ENCODE measurements at regions not wholly inside any gene's neighbourhood (a gene's known extent, or its start where the extent isn't known, plus 50 kb on each side); places are given as distances from the start of the nearest gene placed in this dataset.

DNA sequence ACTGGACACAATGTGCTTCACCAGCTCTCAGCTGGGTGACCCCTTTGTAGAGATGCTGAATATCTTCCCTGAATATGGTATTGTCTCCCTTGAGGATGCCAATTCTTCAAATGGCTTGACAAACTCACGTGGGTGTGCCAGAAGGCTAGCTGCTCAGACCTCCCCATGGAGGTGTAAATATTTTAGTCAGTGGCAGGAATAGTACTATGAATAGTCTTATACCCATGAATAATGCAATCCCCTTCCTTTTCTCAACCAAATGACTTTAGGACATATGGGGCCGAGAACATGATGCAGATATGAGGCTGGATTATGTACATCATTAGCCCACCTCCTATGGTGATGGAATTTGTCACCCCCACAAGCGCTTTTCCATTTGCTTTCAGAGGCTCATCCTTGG, 401.8 kb downstream of the ADRA2A start:
- TF ChIP-seq ZZZ3 (IDR thresholded peaks at IDR 0.05; ENCODE audit: control insufficient read depth, insufficient read length, low read depth) (no peak), SPI1 (IDR thresholded peaks at IDR 0.05; ENCODE audit: borderline replicate concordance, insufficient read depth, low read depth, low read length) (no peak), ATF7 (IDR thresholded peaks at IDR 0.05; ENCODE audit: low read depth) (no peak), ZNF217 (IDR thresholded peaks at IDR 0.05) (no peak), RAD21 (IDR thresholded peaks at IDR 0.05; ENCODE audit: insufficient read depth, low read depth, low read length) (no peak)
- TF ChIP-seq, protein P1, sequence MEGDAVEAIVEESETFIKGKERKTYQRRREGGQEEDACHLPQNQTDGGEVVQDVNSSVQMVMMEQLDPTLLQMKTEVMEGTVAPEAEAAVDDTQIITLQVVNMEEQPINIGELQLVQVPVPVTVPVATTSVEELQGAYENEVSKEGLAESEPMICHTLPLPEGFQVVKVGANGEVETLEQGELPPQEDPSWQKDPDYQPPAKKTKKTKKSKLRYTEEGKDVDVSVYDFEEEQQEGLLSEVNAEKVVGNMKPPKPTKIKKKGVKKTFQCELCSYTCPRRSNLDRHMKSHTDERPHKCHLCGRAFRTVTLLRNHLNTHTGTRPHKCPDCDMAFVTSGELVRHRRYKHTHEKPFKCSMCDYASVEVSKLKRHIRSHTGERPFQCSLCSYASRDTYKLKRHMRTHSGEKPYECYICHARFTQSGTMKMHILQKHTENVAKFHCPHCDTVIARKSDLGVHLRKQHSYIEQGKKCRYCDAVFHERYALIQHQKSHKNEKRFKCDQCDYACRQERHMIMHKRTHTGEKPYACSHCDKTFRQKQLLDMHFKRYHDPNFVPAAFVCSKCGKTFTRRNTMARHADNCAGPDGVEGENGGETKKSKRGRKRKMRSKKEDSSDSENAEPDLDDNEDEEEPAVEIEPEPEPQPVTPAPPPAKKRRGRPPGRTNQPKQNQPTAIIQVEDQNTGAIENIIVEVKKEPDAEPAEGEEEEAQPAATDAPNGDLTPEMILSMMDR (IDR thresholded peaks at IDR 0.05 in 2 of 3, conservative IDR thresholded peaks at IDR 0.05 in 1 of 3; ENCODE audit: control insufficient read depth in 2 of 3, extremely low read depth in 1 of 3, insufficient read depth in 1 of 3, low read depth in 3 of 3, low read length in 3 of 3), result no peak
